ENCODE measurements at regions not wholly inside any gene's neighbourhood (a gene's known extent, or its start where the extent isn't known, plus 50 kb on each side); places are given as distances from the start of the nearest gene placed in this dataset.

GRCh38 chr15:67916565-67916964 lies 76.7 kb upstream of the RNU6-1 start:
- Histone ChIP-seq H3K4ac (ENCODE audit: low read depth, low read length) (no peak overlapping the region), H2AK5ac (ENCODE audit: low read length) (no peak overlapping the region), H3K79me2 (ENCODE audit: control insufficient read depth, insufficient read depth, low read length, poor library complexity) (no peaks in the 10 kb centered on the region), H2BK120ac (ENCODE audit: insufficient read depth, low read length, poor library complexity) (no peak overlapping the region), H3K4me3 (ENCODE audit: low read depth, low read length) (no peak overlapping the region), H2AFZ (ENCODE audit: insufficient read depth, low read length, poor library complexity) (no peak overlapping the region), H3K23ac (ENCODE audit: low read length) (no peak overlapping the region), H3K14ac (ENCODE audit: low read length) (no peak overlapping the region), H3K18ac (ENCODE audit: low read length) (no peak overlapping the region), H3K9me3 (ENCODE audit: insufficient read depth, low read depth, low read length) (peaks cover 2% of the 10 kb centered on the region), H4K12ac (ENCODE audit: low read depth, low read length) (no peak overlapping the region), H4K8ac (ENCODE audit: low read depth, low read length) (no peak overlapping the region), H2BK5ac (ENCODE audit: low read depth, low read length, poor library complexity) (no peak overlapping the region), H3K4me1 (ENCODE audit: control insufficient read depth in 1 of 2, insufficient read depth in 2 of 2, low read length in 2 of 2) (peaks cover 15 to 19% of the 10 kb centered on the region in 2 experiments), H3K36me3 (ENCODE audit: control insufficient read depth in 1 of 2, insufficient read depth in 2 of 2, low read length in 2 of 2) (no peaks in the 10 kb centered on the region), H3K79me1 (ENCODE audit: low read length) (peaks cover 8% of the 10 kb centered on the region), H3K4me2 (ENCODE audit: low read length) (no peak overlapping the region), H3K27me3 (ENCODE audit: insufficient read depth, low read length) (no peaks in the 10 kb centered on the region), H2BK12ac (ENCODE audit: low read length) (no peak overlapping the region), H4K91ac (ENCODE audit: low read depth, low read length) (no peak overlapping the region), H3K27ac (ENCODE audit: low read depth, low read length) (no peak overlapping the region), H3K9ac (ENCODE audit: low read length) (no peak overlapping the region)
- no peak for DNase-seq
- no CpG with 5 or more reads among the region's 2 CpGs for WGBS (ENCODE audit: extremely low coverage, insufficient coverage, insufficient read length)

- Histone ChIP-seq H3K4me1 (ENCODE audit: control insufficient read depth in 1 of 2, insufficient read depth in 2 of 2, low read length in 2 of 2) (peaks cover 15 to 19% of the 10 kb centered on the region in 2 experiments), H3K18ac (ENCODE audit: low read length) (no peak overlapping the region), H3K9me3 (ENCODE audit: insufficient read depth, low read depth, low read length) (peaks cover 2% of the 10 kb centered on the region), H3K14ac (ENCODE audit: low read length) (no peak overlapping the region), H3K9ac (ENCODE audit: low read length) (no peak overlapping the region), H3K23ac (ENCODE audit: low read length) (no peak overlapping the region), H4K12ac (ENCODE audit: low read depth, low read length) (no peak overlapping the region), H2BK5ac (ENCODE audit: low read depth, low read length, poor library complexity) (no peak overlapping the region), H3K27ac (ENCODE audit: low read depth, low read length) (no peak overlapping the region), H4K91ac (ENCODE audit: low read depth, low read length) (no peak overlapping the region), H3K79me1 (ENCODE audit: low read length) (peaks cover 8% of the 10 kb centered on the region), H3K79me2 (ENCODE audit: control insufficient read depth, insufficient read depth, low read length, poor library complexity) (no peaks in the 10 kb centered on the region), H3K4ac (ENCODE audit: low read depth, low read length) (no peak overlapping the region), H4K8ac (ENCODE audit: low read depth, low read length) (peak overlapping the region; percentile 40), H2BK120ac (ENCODE audit: insufficient read depth, low read length, poor library complexity) (no peak overlapping the region), H3K4me2 (ENCODE audit: low read length) (no peak overlapping the region), H3K36me3 (ENCODE audit: control insufficient read depth in 1 of 2, insufficient read depth in 2 of 2, low read length in 2 of 2) (no peaks in the 10 kb centered on the region), H3K4me3 (ENCODE audit: low read depth, low read length) (no peak overlapping the region), H2AFZ (ENCODE audit: insufficient read depth, low read length, poor library complexity) (no peak overlapping the region), H2AK5ac (ENCODE audit: low read length) (peak overlapping the region; percentile 81), H3K27me3 (ENCODE audit: insufficient read depth, low read length) (no peaks in the 10 kb centered on the region), H2BK12ac (ENCODE audit: low read length) (peak overlapping the region; percentile 84)
- no peak for DNase-seq
- no CpG with 5 or more reads among the region's 4 CpGs for WGBS (ENCODE audit: extremely low coverage, insufficient coverage, insufficient read length)
Measured at GRCh38 chr15:67917037-67917436, 77.2 kb upstream of the RNU6-1 start.

GRCh38 chr15:67917636-67918035 lies 77.8 kb upstream of the RNU6-1 start:
- Histone ChIP-seq H2BK5ac (ENCODE audit: low read depth, low read length, poor library complexity) (no peak overlapping the region), H3K23ac (ENCODE audit: low read length) (no peak overlapping the region), H3K9me3 (ENCODE audit: insufficient read depth, low read depth, low read length) (peaks cover 2% of the 10 kb centered on the region), H3K9ac (ENCODE audit: low read length) (no peak overlapping the region), H2BK12ac (ENCODE audit: low read length) (no peak overlapping the region), H3K79me1 (ENCODE audit: low read length) (peaks cover 8% of the 10 kb centered on the region), H3K18ac (ENCODE audit: low read length) (no peak overlapping the region), H4K91ac (ENCODE audit: low read depth, low read length) (no peak overlapping the region), H3K27me3 (ENCODE audit: insufficient read depth, low read length) (no peaks in the 10 kb centered on the region), H2AFZ (ENCODE audit: insufficient read depth, low read length, poor library complexity) (no peak overlapping the region), H3K36me3 (ENCODE audit: control insufficient read depth in 1 of 2, insufficient read depth in 2 of 2, low read length in 2 of 2) (no peaks in the 10 kb centered on the region), H3K27ac (ENCODE audit: low read depth, low read length) (no peak overlapping the region), H3K4me2 (ENCODE audit: low read length) (no peak overlapping the region), H2BK120ac (ENCODE audit: insufficient read depth, low read length, poor library complexity) (no peak overlapping the region), H3K14ac (ENCODE audit: low read length) (no peak overlapping the region), H3K79me2 (ENCODE audit: control insufficient read depth, insufficient read depth, low read length, poor library complexity) (no peaks in the 10 kb centered on the region), H2AK5ac (ENCODE audit: low read length) (no peak overlapping the region), H3K4me3 (ENCODE audit: low read depth, low read length) (no peak overlapping the region), H3K4ac (ENCODE audit: low read depth, low read length) (no peak overlapping the region), H4K8ac (ENCODE audit: low read depth, low read length) (no peak overlapping the region), H3K4me1 (ENCODE audit: control insufficient read depth in 1 of 2, insufficient read depth in 2 of 2, low read length in 2 of 2) (peaks cover 15 to 19% of the 10 kb centered on the region in 2 experiments), H4K12ac (ENCODE audit: low read depth, low read length) (no peak overlapping the region)
- WGBS (ENCODE audit: extremely low coverage, insufficient coverage, insufficient read length), result no CpG with 5 or more reads among the region's 1 CpG
- DNase-seq, result peak; percentile 69 to 92

- Histone ChIP-seq H3K79me1 (ENCODE audit: low read length) (peaks cover 8% of the 10 kb centered on the region), H3K9me3 (ENCODE audit: insufficient read depth, low read depth, low read length) (peaks cover 2% of the 10 kb centered on the region), H3K9ac (ENCODE audit: low read length) (no peak overlapping the region), H2AFZ (ENCODE audit: insufficient read depth, low read length, poor library complexity) (no peak overlapping the region), H3K79me2 (ENCODE audit: control insufficient read depth, insufficient read depth, low read length, poor library complexity) (no peaks in the 10 kb centered on the region), H3K14ac (ENCODE audit: low read length) (peak overlapping the region; percentile 15), H3K36me3 (ENCODE audit: control insufficient read depth in 1 of 2, insufficient read depth in 2 of 2, low read length in 2 of 2) (no peaks in the 10 kb centered on the region), H3K4me3 (ENCODE audit: low read depth, low read length) (no peak overlapping the region), H4K91ac (ENCODE audit: low read depth, low read length) (peak overlapping the region; percentile 58), H3K4ac (ENCODE audit: low read depth, low read length) (no peak overlapping the region), H2BK12ac (ENCODE audit: low read length) (peak overlapping the region; percentile 75), H3K4me1 (ENCODE audit: control insufficient read depth in 1 of 2, insufficient read depth in 2 of 2, low read length in 2 of 2) (peaks cover 15 to 19% of the 10 kb centered on the region in 2 experiments), H2BK120ac (ENCODE audit: insufficient read depth, low read length, poor library complexity) (peak overlapping the region; percentile 70), H4K12ac (ENCODE audit: low read depth, low read length) (no peak overlapping the region), H3K27me3 (ENCODE audit: insufficient read depth, low read length) (no peaks in the 10 kb centered on the region), H2BK5ac (ENCODE audit: low read depth, low read length, poor library complexity) (no peak overlapping the region), H3K4me2 (ENCODE audit: low read length) (no peak overlapping the region), H3K27ac (ENCODE audit: low read depth, low read length) (peak overlapping the region; percentile 38), H3K23ac (ENCODE audit: low read length) (no peak overlapping the region), H2AK5ac (ENCODE audit: low read length) (peak overlapping the region; percentile 58), H3K18ac (ENCODE audit: low read length) (peak overlapping the region; percentile 54), H4K8ac (ENCODE audit: low read depth, low read length) (peak overlapping the region; percentile 22)
- no CpG with 5 or more reads among the region's 10 CpGs for WGBS (ENCODE audit: extremely low coverage, insufficient coverage, insufficient read length)
- DNase-seq, result no peak
Measured at GRCh38 chr15:67918205-67918861, 78.5 kb upstream of the RNU6-1 start.

Measured in trophoblast cell (in vitro differentiated cells and primary cell).